GM18499 (cell line): ENCODE measurements at regions not wholly inside any gene's neighbourhood (a gene's known extent, or its start where the extent isn't known, plus 50 kb on each side); places are given as distances from the start of the nearest gene placed in this dataset.
"Not testable (repeated sequence)": the region's sequence is repeated elsewhere in the genome, so short reads cannot be mapped to it uniquely, and the experiment has no call there.

ENCODE experiments used
- ATAC-seq: cut with Tn5 transposase; IDR thresholded peaks from one replicate; pipeline ENCODE4 v1.9.1; 2021; ENCODE audit warnings: moderate number of reproducible peaks; ENCODE audit not compliant: insufficient read depth, unreplicated experiment

- no peak for ATAC-seq
Measured at GRCh38 chr12:93226361-93226760, 151.4 kb upstream of the NUDT4 start.

DNA sequence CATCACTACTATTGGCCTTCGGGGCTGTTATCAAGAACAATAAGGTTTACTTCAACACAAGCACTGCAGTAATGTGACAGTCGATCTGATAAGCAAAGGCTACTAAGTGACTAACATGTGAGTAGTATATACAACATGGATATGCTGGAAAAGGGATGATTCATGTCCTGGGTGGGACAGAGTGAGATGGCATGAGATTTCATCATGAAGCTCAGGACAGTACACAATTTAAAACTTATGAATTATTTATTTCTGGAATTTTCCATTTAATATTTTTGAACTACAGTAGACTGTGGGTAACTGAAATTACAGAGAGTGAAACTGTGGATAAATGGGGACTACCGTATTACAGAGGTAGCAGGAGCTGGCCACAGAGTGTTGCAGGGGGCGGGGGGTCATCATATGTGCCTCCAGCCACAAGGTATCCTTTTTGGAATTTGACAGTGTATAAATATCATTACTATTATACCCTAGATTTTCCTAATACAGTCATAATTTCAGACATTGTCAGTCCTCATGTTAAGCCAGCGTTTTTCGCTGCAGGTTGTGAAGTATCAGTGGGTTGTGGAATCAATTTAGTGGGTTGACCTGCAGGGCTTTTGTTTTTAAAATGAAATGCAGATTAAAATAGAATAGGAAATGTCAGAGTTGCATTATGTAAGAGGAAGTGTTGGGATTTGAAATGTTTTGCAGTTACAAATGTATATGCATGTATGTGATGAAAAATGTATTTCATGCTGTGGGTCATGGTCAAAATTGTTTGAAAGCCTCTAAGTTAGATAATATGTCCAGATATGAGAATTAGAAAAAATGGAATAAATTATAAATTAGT, 148.0 kb upstream of the NUDT4 start:
- no peak for ATAC-seq

DNA sequence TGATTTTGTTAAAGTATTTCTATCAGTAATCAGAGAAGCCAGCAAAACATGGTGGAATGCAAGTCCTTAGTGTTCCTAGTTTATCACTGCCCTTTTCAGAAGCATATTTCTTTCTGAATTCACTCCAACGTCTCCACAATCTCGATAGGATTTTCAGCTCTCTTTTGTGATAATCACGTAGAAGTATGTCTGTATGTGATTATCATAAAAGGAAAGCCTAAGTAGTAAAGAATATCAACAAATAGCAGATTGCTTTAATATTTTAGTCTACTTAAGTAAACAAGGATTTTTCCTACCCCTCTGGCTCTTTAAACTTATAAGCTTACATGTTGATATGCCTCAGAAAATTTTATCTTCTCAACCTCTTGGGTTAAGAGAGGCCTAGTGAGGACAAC, 147.4 kb upstream of the NUDT4 start:
- no peak for ATAC-seq

DNA sequence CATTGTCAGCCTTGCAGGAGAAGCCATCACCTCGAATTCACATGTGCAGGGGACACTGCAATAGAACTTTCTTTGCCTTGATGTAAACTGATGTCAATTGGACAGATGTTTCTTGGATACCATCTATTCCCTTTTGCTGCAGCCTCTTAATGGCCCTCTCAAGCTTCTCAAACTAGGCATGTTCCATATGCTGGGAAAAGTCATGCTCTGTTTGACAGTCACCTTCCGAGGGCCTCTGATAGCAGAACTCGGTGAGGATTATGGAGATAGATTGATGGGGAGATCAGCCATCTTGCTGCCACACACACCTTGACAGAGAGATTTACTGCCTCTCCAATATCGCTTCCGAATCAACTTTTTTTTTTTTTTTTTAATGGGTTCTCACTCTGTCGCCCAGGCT, 145.8 kb upstream of the NUDT4 start:
- no peak for ATAC-seq

- ATAC-seq, result no peak
Measured at GRCh38 chr12:93234641-93235040, 143.1 kb upstream of the NUDT4 start.

- no peak for ATAC-seq
Measured at GRCh38 chr12:93235881-93236280, 141.8 kb upstream of the NUDT4 start.

DNA sequence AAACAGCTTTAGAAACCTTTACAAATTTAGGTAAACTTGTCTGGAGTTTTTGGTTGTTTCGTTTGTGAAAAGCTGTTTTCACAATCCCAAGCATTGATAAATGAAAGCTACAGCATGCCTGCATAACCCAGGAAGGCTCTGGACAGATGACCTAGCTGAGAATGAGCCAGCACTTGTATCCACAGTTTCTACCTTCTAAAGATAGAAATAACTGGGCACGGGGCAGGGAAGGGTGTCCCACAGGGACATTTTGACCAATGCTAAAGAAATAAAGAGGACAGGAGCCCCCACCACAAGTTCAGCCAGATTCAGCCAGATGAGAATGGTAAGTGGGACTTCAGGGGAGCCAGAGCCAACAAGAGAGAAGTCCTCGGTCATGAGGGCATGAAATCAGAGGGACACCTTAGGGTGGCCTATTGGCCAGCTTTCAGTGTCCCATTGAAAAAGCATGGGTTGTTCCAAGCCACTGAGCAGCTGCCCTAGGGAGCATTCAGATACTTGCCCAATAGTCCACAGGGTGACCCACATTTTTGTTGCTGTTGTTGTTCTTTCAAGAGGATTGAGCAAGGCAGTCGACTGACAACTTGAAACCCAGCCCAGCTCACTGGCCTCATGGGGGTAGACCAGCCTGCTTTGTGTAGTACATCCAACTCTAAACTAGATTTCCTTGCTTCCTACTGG, 140.3 kb upstream of the NUDT4 start:
- no peak for ATAC-seq

DNA sequence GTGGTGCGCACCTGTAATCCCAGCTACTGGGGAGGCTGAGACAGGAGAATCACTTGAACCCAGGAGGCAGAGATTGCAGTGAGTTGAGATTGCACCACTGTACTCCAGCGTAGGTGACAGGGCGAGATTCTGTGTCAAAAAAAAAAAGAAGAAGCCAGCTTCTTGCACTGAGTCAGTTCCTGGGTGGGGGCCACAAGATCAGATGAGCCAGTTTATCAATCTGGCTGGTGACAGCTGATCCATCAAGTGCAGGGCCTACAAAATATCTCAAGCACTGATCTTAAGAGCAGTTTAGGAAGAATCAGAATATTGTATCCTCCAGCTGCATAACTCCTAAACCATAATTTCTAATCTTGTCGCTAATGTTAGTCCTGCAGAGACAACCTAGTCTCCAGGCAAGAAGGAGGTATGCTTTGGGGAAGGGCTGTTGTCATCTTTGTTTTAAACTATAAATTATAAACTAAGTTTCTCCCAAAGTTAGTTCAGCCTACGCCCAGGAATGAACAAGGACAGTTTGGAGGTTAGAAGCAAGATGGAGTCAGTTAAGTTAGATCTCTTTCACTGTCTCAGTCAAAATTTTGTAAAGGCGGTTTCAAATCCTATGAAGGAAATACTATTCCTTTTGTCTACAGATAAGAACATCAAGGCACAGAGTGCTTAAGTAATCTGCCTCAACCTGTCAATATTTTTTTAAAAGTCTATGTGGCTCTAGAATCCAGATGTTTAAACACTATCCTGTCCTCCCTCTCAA, 139.0 kb upstream of the NUDT4 start:
- ATAC-seq, result not testable (repeated sequence)

- ATAC-seq, result not testable (repeated sequence)
Measured at GRCh38 chr12:93239789-93240188, 137.9 kb upstream of the NUDT4 start.

DNA sequence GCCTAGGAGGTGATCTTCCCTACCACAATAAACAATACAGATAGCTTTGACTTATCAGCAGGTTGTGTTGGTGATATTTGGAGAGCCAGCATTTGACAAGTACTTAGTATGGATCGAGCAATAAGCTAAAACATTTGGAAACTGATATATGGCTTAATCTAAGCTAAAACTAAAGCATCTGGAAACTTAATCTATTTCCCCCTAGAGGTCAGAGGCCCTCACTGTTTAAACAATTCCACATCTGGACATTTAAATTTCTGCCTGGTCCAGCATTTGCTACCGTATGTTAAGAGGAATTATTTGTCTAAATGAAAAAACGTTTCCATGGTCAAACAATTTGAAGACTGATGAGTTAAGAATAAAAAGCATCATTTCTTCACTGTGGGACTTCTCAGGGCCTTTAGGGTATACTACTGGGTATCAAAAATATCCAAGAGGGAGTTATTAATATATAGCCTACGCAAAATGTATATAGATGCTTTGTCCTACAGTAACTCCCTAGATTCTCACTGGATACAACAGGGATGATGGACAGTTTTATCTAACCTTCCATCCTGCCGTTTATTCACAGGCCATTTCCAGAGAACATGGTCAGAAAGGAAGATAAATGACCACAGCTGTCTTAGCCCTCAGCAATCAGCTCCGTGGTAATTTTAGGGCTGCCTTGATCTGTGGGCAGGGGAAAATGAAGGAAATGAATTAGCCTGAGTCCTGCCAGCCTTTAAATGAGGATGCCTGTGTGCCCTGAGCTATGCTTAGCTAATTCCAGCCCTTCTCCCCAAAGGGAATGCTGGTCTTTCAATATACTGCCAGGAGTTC, 135.4 kb upstream of the NUDT4 start:
- ATAC-seq, result no peak

DNA sequence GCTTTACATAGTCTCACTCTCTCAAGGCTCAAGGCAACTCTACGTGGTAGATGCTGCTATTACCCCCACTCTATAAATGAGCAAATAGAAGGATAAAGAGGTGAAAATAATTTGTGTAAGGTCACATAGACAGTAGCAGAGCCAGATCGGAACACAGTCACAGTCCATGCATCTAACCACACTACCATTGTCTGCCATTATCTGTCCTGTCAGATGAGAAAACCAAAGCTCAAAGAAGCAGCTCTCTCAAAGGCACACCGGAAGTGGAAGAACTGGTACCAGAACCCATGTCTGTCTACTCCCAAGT, 134.4 kb upstream of the NUDT4 start:
- no peak for ATAC-seq

DNA sequence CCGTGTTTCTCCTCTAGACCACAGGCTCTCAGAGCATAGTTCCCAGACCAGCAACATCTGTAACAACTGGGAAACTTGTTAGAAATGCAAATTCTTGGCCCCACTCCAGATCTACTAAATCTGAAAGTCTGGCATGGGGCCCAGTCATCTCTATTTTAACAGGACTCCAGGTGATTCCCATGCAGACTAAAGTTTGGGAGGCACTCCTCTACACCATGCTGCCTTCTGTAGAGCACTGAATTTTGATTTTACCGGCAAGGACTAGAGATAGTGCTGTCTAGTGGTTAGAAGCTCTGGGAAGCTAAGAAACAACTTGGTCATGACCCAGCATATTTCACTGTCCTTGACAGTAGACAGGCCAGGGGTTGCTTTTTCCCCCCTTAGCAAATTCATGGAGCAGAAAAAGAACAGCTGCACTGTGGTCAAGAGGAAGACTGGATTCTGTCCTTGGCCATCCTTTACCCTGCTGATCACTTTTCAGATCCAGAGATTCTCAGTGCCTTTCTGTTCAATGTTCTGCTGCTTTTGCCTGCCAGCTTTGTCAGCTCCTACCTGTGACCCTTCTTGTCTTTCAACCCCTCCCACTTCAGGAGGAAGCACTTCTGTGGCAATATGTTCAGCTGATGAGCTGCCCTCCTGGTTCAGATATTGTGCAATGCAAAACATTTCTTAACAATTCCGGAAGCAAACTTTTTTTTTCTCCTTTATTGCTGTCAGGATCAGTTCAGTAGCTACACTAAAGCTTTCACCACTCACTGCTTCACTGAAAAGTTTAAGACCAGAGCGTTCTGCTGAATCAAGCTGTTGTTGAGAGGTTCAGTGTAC, 133.8 kb upstream of the NUDT4 start:
- ATAC-seq, result peak; percentile 38

DNA sequence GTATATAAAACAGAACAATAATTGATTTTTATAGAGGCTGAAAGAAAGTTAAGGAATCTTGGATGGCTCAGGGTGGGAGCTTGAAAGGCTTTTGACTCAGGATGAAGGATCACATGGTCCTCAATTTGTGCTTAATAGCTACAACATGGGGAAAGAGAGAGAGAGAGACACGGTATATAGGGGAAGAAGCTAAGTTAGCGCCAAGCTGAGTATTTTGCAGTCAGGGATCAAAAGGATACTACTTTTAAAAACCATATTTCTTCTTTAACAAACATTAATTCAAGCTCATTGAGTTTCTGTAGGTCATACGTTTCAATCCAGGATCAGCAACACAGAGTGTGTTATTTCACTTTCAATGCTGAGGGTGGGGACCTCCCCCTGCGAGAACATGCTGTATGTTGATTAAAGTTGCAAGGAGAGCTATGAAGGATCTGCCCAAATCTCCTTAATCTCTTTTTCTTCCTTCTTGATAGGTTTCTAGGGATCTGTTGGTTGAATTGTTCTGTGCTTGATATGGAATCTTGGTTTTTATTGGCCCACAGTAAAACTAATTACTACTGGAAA, 133.1 kb upstream of the NUDT4 start:
- ATAC-seq, result no peak

DNA sequence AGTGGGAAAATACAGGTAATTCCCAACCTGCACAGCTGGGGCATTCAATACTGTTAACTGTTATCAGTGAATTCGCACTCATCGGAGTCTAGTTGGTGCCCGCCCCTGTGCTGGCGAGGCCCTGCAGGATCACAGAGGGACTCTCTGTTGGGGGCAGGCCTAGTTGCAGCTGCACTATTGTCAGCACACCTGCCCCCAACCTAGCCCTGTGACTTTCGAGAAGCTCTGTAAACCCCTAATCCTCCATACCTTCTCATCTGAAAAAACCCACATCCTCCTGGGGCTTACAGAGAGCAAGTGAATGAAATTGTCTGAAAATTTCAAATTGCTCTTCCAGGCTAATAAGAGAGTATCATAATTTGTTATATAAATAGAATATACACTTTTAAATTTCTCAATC, 132.2 kb upstream of the NUDT4 start:
- ATAC-seq, result peak; percentile 37

GRCh38 chr12:93247313-93247991, 130.3 kb upstream of the NUDT4 start:
- ATAC-seq, result no peak

DNA sequence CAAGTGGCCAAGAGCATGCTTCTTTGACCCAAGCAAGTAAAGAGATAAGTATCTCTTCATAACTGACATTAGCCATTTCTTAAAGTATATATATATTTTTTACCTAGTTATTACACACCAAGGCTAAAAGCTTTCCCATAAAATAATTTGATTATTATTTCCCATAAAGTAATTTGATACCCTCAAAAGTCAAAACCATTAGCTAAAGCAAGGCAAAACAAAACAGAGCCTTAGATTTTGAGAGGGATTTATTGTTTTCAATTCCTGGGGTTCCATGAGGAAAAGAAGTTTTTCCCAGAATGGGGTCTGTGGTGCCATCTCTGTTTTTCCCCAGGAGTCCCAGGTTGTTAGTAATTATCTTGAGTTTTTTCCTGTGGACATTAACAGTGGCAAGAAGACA, 125.5 kb upstream of the NUDT4 start:
- ATAC-seq, result no peak

DNA sequence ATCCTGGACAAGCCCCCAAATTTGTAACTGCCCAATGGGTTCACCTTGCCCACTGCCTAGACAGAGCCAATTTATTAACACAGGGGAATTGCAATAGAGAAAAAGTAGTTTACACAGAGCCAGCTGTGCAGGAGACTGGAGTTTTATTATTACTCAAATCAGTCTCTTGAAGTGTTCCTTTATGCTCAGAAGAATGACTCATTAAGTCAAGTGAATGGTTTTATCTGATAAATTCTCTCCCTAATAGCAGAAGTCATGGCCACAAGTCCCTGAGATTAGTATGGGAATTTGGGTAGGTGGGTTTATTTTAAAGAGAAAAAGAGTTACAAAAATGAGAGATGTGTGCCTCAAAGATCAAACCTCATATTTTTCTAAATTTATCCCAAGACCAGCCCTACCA, 122.8 kb upstream of the NUDT4 start:
- ATAC-seq, result no peak

GRCh38 chr12:93256256-93256969, 121.3 kb upstream of the NUDT4 start:
- no peak for ATAC-seq
